A673 (cell line): ENCODE measurements at regions not wholly inside any gene's neighbourhood (a gene's known extent, or its start where the extent isn't known, plus 50 kb on each side); places are given as distances from the start of the nearest gene placed in this dataset.
"Not testable (repeated sequence)": the region's sequence is repeated elsewhere in the genome, so short reads cannot be mapped to it uniquely, and the experiment has no call there.

ENCODE experiments used
- BruUV-seq: library from RNA; stranded (reverse); fragments of 400-500 nt; replicated peaks from 2 replicates; lab custom pipeline; 2021; lab: Mats Ljungman, UMichigan
- CTCF ChIA-PET: fragments of 300-600 bp; sonication (Branson Sonifier 250); formaldehyde crosslinking; loops from one replicate; lab custom pipeline; 2022; ENCODE audit warnings: antibody characterized with exemption; lab: Charles Lee
- POLR2A ChIA-PET: fragments of 300-600 bp; sonication (Branson Sonifier 250); formaldehyde crosslinking; loops from one replicate; lab custom pipeline; 2022; ENCODE audit warnings: antibody characterized with exemption; ENCODE audit not compliant: low non-redundant PET; lab: Charles Lee
- DNase-seq: peaks from one replicate; pipeline ENCODE4 v3.0.0-alpha.2; 2015; ENCODE audit warnings: low spot score
- H3K27ac ChIP-seq: fragments of 200-600 bp; sonication (generic); 2 replicates; pipeline ENCODE4 v1.5.1; 2016; ENCODE audit warnings: mixed run types, low read depth, mild to moderate bottlenecking, mixed read lengths, antibody characterized with exemption, low read length; ENCODE audit not compliant: poor library complexity, severe bottlenecking
- H3K27me3 ChIP-seq: fragments of 200-600 bp; sonication (generic); replicated peaks from 2 replicates; pipeline ENCODE4 v1.6.1; 2017; ENCODE audit warnings: mixed run types, low read depth, mild to moderate bottlenecking, mixed read lengths, antibody characterized with exemption, low read length; ENCODE audit not compliant: insufficient read depth, poor library complexity
- H3K36me3 ChIP-seq: fragments of 200-600 bp; sonication (generic); 2 replicates; pipeline ENCODE4 v1.6.1; 2016; ENCODE audit warnings: mixed run types, mild to moderate bottlenecking, mixed read lengths, antibody characterized with exemption, low read length; ENCODE audit not compliant: insufficient read depth, poor library complexity, severe bottlenecking
- H3K4me1 ChIP-seq: fragments of 200-600 bp; sonication (generic); 2 replicates; pipeline ENCODE4 v1.6.1; 2017; ENCODE audit warnings: mixed run types, mild to moderate bottlenecking, mixed read lengths, antibody characterized with exemption, low read length; ENCODE audit not compliant: insufficient read depth, poor library complexity, severe bottlenecking
- H3K4me3 ChIP-seq: fragments of 200-600 bp; sonication (generic); 2 replicates; pipeline ENCODE4 v1.5.1; 2016; ENCODE audit warnings: low read depth, mixed run types, mild to moderate bottlenecking, mixed read lengths, low read length; ENCODE audit not compliant: poor library complexity, severe bottlenecking
- H3K9me3 ChIP-seq: fragments of 200-600 bp; sonication (generic); 2 replicates; pipeline ENCODE4 v1.6.1; 2016; ENCODE audit warnings: mixed run types, low read depth, mild to moderate bottlenecking, mixed read lengths, antibody characterized with exemption, low read length; ENCODE audit not compliant: poor library complexity, severe bottlenecking
- EZH2 ChIP-seq: fragments of 200-600 bp; sonication (generic); IDR thresholded peaks from 2 replicates; pipeline ENCODE4 v1.6.1; 2017; ENCODE audit warnings: borderline replicate concordance, low read depth, mild to moderate bottlenecking, mixed read lengths, antibody characterized with exemption, low read length; ENCODE audit not compliant: poor library complexity, severe bottlenecking
- intact Hi-C: fragments of 100-400 bp; cut with micrococcal nuclease; formaldehyde crosslinking; loops from one replicate; pipeline ENCODE4 v1.10.0; 2022; ENCODE audit not compliant: unreplicated experiment
- TF ChIP-seq, protein P1 (sequence below): fragments of 300-800, 200-600 bp; sonication (generic); conservative IDR thresholded peaks from 2 replicates; pipeline ENCODE4 v1.5.1; 2017; ENCODE audit warnings: low read depth, mild to moderate bottlenecking, antibody characterized with exemption, low read length, moderate library complexity, mixed read lengths

DNA sequence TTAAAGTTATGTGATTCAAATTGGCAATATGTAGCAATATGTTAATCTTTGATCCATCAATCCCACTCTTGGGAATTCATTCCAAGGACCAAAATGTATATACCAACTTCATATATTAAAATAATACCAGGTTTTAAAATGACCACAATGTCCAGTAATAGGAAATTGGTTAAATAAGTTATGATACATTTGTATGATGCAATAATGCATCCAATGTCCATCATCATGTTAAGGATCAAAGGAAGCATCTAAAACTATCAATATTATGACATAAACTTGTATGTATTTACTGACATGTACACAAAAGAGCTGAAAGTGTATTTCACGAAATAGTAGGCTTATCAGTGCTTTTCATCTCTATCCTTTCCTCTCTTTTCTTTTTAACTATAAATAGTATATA is 406.0 kb downstream of the RSL24D1 start:
- Histone ChIP-seq H3K27ac (no peak overlapping the region), H3K36me3 (no peaks in the 10 kb centered on the region), H3K4me1 (no peaks in the 10 kb centered on the region), H3K4me3 (no peak overlapping the region), H3K9me3 (peaks cover 15% of the 10 kb centered on the region), H3K27me3 (no peaks in the 10 kb centered on the region)
- BruUV-seq: no TSS peak
- no peak for DNase-seq
- ChIA-PET CTCF (no interaction called here), POLR2A (no interaction called here)
- TF ChIP-seq EZH2: no peak
- TF ChIP-seq, protein P1, sequence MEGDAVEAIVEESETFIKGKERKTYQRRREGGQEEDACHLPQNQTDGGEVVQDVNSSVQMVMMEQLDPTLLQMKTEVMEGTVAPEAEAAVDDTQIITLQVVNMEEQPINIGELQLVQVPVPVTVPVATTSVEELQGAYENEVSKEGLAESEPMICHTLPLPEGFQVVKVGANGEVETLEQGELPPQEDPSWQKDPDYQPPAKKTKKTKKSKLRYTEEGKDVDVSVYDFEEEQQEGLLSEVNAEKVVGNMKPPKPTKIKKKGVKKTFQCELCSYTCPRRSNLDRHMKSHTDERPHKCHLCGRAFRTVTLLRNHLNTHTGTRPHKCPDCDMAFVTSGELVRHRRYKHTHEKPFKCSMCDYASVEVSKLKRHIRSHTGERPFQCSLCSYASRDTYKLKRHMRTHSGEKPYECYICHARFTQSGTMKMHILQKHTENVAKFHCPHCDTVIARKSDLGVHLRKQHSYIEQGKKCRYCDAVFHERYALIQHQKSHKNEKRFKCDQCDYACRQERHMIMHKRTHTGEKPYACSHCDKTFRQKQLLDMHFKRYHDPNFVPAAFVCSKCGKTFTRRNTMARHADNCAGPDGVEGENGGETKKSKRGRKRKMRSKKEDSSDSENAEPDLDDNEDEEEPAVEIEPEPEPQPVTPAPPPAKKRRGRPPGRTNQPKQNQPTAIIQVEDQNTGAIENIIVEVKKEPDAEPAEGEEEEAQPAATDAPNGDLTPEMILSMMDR: no peak
- intact Hi-C loops: no loop called here

DNA sequence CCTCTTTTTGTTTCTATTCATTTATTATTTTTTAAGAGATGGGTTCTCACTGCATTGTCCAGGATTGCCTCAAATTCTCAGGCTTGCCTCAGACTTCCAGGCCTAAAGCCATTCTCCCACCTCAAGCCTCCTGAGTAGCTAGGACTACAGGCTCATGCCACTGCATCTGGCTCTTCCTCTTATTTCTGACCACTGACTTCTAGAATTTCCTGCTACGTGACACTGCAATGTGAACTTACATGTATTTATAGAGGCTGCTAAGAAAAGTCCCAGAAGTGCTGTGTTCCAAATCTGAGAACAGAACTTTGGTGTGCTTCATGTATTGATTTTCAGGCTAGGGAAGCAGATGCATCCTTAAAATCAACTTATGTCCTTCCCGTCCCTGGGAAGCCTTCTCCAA is 407.4 kb downstream of the RSL24D1 start:
- POLR2A ChIA-PET: no interaction called here
- Histone ChIP-seq H3K27ac (no peak overlapping the region), H3K4me1 (no peaks in the 10 kb centered on the region), H3K4me3 (no peak overlapping the region), H3K27me3 (no peaks in the 10 kb centered on the region), H3K9me3 (peaks cover 18% of the 10 kb centered on the region), H3K36me3 (no peaks in the 10 kb centered on the region)
- CTCF ChIA-PET: no interaction called here
- no peak for DNase-seq
- TF ChIP-seq EZH2: no peak
- no TSS peak for BruUV-seq
- intact Hi-C loops: no loop called here

DNA sequence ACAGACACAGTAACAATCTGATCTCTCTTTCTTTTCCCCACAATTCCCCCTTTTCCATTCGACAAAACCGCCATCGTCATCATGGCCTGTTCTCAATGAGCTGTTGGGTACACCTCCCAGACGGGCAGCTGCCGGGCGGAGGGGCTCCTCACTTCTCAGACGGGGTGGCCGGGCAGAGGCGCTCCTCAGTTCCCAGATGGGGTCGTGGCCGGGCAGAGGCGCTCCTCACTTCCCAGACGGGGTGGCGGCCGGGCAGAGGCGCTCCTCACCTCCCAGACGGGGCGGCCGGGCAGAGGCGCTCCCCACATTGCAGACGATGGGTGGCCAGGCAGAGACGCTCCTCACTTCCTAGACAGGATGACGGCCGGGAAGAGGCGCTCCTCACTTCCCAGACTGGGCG is 415.5 kb downstream of the RSL24D1 start:
- H3K9me3 ChIP-seq, BruUV-seq, H3K4me3 ChIP-seq, H3K27me3 ChIP-seq, CTCF ChIA-PET, intact Hi-C loops, H3K4me1 ChIP-seq, POLR2A ChIA-PET, DNase-seq, H3K27ac ChIP-seq, H3K36me3 ChIP-seq: not testable (repeated sequence)

DNA sequence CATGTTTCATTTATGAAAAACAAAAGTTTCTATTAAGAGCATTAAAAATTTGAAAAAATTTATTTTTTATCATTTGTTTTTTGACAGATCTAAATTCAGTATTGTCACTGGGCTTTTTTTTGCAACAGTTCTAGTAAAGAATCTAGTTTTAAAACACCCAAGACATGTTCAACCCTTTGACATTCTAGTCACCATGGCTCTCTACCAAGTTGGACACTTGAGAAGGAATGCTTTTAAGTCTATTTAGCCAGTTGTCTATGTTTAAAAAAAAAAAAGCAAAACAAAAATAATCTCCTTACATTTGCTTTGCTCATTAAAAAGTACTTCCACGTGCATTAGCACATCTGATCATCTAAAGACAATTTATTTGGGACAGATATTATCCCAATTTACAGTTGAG is 417.5 kb downstream of the RSL24D1 start:
- H3K9me3 ChIP-seq: peaks cover 4% of the 10 kb centered on the region
- no peak overlapping the region for H3K27ac ChIP-seq
- intact Hi-C loops: no loop called here
- no peak overlapping the region for H3K4me3 ChIP-seq
- no peaks in the 10 kb centered on the region for H3K27me3 ChIP-seq
- no peak for TF ChIP-seq EZH2
- TF ChIP-seq, protein P1: no peak
- no peaks in the 10 kb centered on the region for H3K4me1 ChIP-seq
- POLR2A ChIA-PET: no interaction called here
- CTCF ChIA-PET: no interaction called here
- BruUV-seq: no TSS peak
- DNase-seq: no peak
- H3K36me3 ChIP-seq: no peaks in the 10 kb centered on the region
